ENCODE measurements at regions not wholly inside any gene's neighbourhood (a gene's known extent, or its start where the extent isn't known, plus 50 kb on each side); places are given as distances from the start of the nearest gene placed in this dataset.

GRCh38 chr2:100660851-100661584 lies 98.2 kb downstream of the PDCL3 start:
- no peak overlapping the region for H3K4me3 ChIP-seq
- no peaks in the 10 kb centered on the region for H3K27me3 ChIP-seq
- H3K27ac ChIP-seq: no peak overlapping the region
- H3K4me1 ChIP-seq: no peaks in the 10 kb centered on the region
- no peak for TF ChIP-seq CTCF (IDR thresholded peaks at IDR 0.05)
- no peak for ATAC-seq
- H3K9me3 ChIP-seq: no peaks in the 10 kb centered on the region
- intact Hi-C loops (cut with DNase I): no loop called here
- H3K36me3 ChIP-seq: no peaks in the 10 kb centered on the region
- DNase-seq: no peak

- intact Hi-C loops (cut with DNase I): no loop called here
- H3K4me1 ChIP-seq: no peaks in the 10 kb centered on the region
- no peak for TF ChIP-seq CTCF (IDR thresholded peaks at IDR 0.05)
- no peaks in the 10 kb centered on the region for H3K9me3 ChIP-seq
- H3K36me3 ChIP-seq: no peaks in the 10 kb centered on the region
- DNase-seq (no peak), ATAC-seq (no peak)
- H3K27ac ChIP-seq: no peak overlapping the region
- no peaks in the 10 kb centered on the region for H3K27me3 ChIP-seq
- H3K4me3 ChIP-seq: no peak overlapping the region
Observed at GRCh38 chr2:100662866-100663265, 100.1 kb downstream of the PDCL3 start.

- Histone ChIP-seq H3K4me3 (no peak overlapping the region), H3K27ac (no peak overlapping the region), H3K36me3 (no peaks in the 10 kb centered on the region), H3K27me3 (no peaks in the 10 kb centered on the region), H3K4me1 (no peaks in the 10 kb centered on the region), H3K9me3 (no peaks in the 10 kb centered on the region)
- DNase-seq (no peak), ATAC-seq (no peak)
- TF ChIP-seq CTCF (IDR thresholded peaks at IDR 0.05): no peak
- intact Hi-C loops (cut with DNase I): no loop called here
Observed at GRCh38 chr2:100664021-100664755, 101.4 kb downstream of the PDCL3 start.

GRCh38 chr2:100664756-100665101 lies 101.9 kb downstream of the PDCL3 start:
- Histone ChIP-seq H3K27me3 (no peaks in the 10 kb centered on the region), H3K4me1 (no peaks in the 10 kb centered on the region), H3K27ac (no peak overlapping the region), H3K4me3 (no peak overlapping the region), H3K9me3 (no peaks in the 10 kb centered on the region), H3K36me3 (no peaks in the 10 kb centered on the region)
- DNase-seq: no peak
- TF ChIP-seq CTCF (IDR thresholded peaks at IDR 0.05): no peak
- intact Hi-C loops (cut with DNase I): no loop called here
- no peak for ATAC-seq

- intact Hi-C loops (cut with DNase I): no loop called here
- H3K4me3 ChIP-seq: no peak overlapping the region
- no peak for TF ChIP-seq CTCF (IDR thresholded peaks at IDR 0.05)
- no peak for ATAC-seq
- no peak for DNase-seq
- no peaks in the 10 kb centered on the region for H3K4me1 ChIP-seq
- H3K36me3 ChIP-seq: no peaks in the 10 kb centered on the region
- H3K9me3 ChIP-seq: no peaks in the 10 kb centered on the region
- H3K27ac ChIP-seq: no peak overlapping the region
- no peaks in the 10 kb centered on the region for H3K27me3 ChIP-seq
Observed at GRCh38 chr2:100666996-100667395, 104.2 kb downstream of the PDCL3 start.
